ENCODE measurements at regions not wholly inside any gene's neighbourhood (a gene's known extent, or its start where the extent isn't known, plus 50 kb on each side); places are given as distances from the start of the nearest gene placed in this dataset.

GRCh38 chr7:42596737-42597136, 315.1 kb downstream of the C7orf25 start:
- TF ChIP-seq, protein P1, sequence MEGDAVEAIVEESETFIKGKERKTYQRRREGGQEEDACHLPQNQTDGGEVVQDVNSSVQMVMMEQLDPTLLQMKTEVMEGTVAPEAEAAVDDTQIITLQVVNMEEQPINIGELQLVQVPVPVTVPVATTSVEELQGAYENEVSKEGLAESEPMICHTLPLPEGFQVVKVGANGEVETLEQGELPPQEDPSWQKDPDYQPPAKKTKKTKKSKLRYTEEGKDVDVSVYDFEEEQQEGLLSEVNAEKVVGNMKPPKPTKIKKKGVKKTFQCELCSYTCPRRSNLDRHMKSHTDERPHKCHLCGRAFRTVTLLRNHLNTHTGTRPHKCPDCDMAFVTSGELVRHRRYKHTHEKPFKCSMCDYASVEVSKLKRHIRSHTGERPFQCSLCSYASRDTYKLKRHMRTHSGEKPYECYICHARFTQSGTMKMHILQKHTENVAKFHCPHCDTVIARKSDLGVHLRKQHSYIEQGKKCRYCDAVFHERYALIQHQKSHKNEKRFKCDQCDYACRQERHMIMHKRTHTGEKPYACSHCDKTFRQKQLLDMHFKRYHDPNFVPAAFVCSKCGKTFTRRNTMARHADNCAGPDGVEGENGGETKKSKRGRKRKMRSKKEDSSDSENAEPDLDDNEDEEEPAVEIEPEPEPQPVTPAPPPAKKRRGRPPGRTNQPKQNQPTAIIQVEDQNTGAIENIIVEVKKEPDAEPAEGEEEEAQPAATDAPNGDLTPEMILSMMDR (IDR thresholded peaks at IDR 0.05; ENCODE audit: low read depth, low read length), result no peak
- TF ChIP-seq EZH2phosphoT487 (IDR thresholded peaks at IDR 0.05; ENCODE audit: low read depth), result no peak
